ENCODE measurements at regions not wholly inside any gene's neighbourhood (a gene's known extent, or its start where the extent isn't known, plus 50 kb on each side); places are given as distances from the start of the nearest gene placed in this dataset.

- H3K4me3 Mint-ChIP-seq, result no peak overlapping the region
- peaks cover 36% of the 10 kb centered on the region for H3K4me1 Mint-ChIP-seq
- H3K27ac Mint-ChIP-seq, result no peak overlapping the region
- DNase-seq, result no peak
- TF ChIP-seq CTCF (IDR thresholded peaks at IDR 0.05), result no peak
- no peaks in the 10 kb centered on the region for H3K36me3 Mint-ChIP-seq (ENCODE audit: low read depth)
- H3K9me3 Mint-ChIP-seq, result no peaks in the 10 kb centered on the region
- peaks cover 13% of the 10 kb centered on the region for H3K27me3 Mint-ChIP-seq (ENCODE audit: low read depth, poor library complexity)
These were observed 182.7 kb downstream of the ADAMTS15 start for GRCh38 chr11:130631119-130631518.

- Mint-ChIP-seq H3K9me3 (no peaks in the 10 kb centered on the region), H3K27me3 (ENCODE audit: low read depth, poor library complexity) (peaks cover 14% of the 10 kb centered on the region), H3K4me3 (no peak overlapping the region), H3K4me1 (peaks cover 59% of the 10 kb centered on the region), H3K36me3 (ENCODE audit: low read depth) (no peaks in the 10 kb centered on the region), H3K27ac (no peak overlapping the region)
- DNase-seq, result no peak
- no peak for TF ChIP-seq CTCF (IDR thresholded peaks at IDR 0.05)
These were observed 185.0 kb downstream of the ADAMTS15 start for GRCh38 chr11:130633466-130633865.

GRCh38 chr11:130634186-130634585, 185.7 kb downstream of the ADAMTS15 start:
- no peak for DNase-seq
- Mint-ChIP-seq H3K27ac (no peak overlapping the region), H3K9me3 (no peaks in the 10 kb centered on the region), H3K4me1 (peaks cover 60% of the 10 kb centered on the region), H3K36me3 (ENCODE audit: low read depth) (no peaks in the 10 kb centered on the region), H3K27me3 (ENCODE audit: low read depth, poor library complexity) (peaks cover 14% of the 10 kb centered on the region), H3K4me3 (no peak overlapping the region)
- no peak for TF ChIP-seq CTCF (IDR thresholded peaks at IDR 0.05)

GRCh38 chr11:130634961-130635473, 186.6 kb downstream of the ADAMTS15 start:
- Mint-ChIP-seq H3K4me1 (peaks cover 68% of the 10 kb centered on the region), H3K27me3 (ENCODE audit: low read depth, poor library complexity) (peaks cover 14% of the 10 kb centered on the region), H3K4me3 (peak overlapping the region; percentile 21), H3K36me3 (ENCODE audit: low read depth) (no peaks in the 10 kb centered on the region), H3K9me3 (no peaks in the 10 kb centered on the region), H3K27ac (no peak overlapping the region)
- no peak for DNase-seq
- TF ChIP-seq CTCF (IDR thresholded peaks at IDR 0.05), result no peak

GRCh38 chr11:130635937-130636630, 187.6 kb downstream of the ADAMTS15 start:
- Mint-ChIP-seq H3K27ac (no peak overlapping the region), H3K4me3 (no peak overlapping the region)

More at GRCh38 chr11:130635937-130636630, 187.6 kb downstream of the ADAMTS15 start:
- no peaks in the 10 kb centered on the region for H3K9me3 Mint-ChIP-seq
- no peak for DNase-seq
- TF ChIP-seq CTCF (IDR thresholded peaks at IDR 0.05), result no peak
- no peaks in the 10 kb centered on the region for H3K36me3 Mint-ChIP-seq (ENCODE audit: low read depth)
- H3K4me1 Mint-ChIP-seq, result peaks cover 73% of the 10 kb centered on the region
- H3K27me3 Mint-ChIP-seq (ENCODE audit: low read depth, poor library complexity), result peaks cover 21% of the 10 kb centered on the region
